Activated T-cell treated with anti-CD3 and anti-CD28 coated beads for 48 hours (primary cell): ENCODE measurements at regions not wholly inside any gene's neighbourhood (a gene's known extent, or its start where the extent isn't known, plus 50 kb on each side); places are given as distances from the start of the nearest gene placed in this dataset.
"Not testable (repeated sequence)": the region's sequence is repeated elsewhere in the genome, so short reads cannot be mapped to it uniquely, and the experiment has no call there.

Experiments used
- DNase-seq: peaks from one replicate; pipeline ENCODE4 v3.0.0-alpha.2; 2020; ENCODE audit warnings: low read depth

DNA sequence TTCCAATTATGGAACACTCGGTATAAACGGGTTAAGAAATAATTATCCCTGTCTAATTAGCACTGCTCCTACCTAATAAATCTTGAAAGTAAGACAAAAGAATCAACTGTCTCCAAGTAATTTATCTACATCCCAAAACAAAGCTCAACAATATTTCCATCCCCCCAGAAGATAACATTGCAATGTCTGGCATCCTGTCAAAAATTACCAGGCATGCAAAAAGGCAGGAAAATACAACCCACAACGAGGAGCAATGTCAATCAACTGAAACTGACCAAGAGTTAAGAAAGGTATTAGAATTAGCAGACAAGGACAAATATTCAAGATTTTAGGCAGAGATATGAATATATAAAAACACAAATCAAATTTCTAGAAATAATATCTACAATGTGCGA, 84.5 kb upstream of the SVIL start:
- no peak for DNase-seq

DNA sequence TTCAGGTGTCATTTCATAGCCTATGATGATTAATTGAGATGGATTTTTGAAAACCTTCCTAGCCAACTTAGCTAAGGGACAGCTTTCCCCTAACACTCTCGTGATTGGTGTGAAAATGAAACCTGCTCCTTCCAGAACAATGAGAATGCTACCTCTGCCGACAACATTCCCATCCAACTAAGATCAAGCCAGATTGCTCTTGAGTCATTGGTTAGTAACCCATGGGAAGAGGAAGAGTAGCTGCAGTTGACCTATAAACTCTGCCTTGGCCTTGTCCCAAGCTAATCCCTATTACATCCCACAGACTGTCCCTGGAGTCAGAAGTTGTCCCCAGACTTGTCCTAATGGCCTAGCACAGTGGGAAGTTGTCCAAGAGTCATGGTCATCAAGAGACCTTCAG, 80.5 kb upstream of the SVIL start:
- no peak for DNase-seq

DNA sequence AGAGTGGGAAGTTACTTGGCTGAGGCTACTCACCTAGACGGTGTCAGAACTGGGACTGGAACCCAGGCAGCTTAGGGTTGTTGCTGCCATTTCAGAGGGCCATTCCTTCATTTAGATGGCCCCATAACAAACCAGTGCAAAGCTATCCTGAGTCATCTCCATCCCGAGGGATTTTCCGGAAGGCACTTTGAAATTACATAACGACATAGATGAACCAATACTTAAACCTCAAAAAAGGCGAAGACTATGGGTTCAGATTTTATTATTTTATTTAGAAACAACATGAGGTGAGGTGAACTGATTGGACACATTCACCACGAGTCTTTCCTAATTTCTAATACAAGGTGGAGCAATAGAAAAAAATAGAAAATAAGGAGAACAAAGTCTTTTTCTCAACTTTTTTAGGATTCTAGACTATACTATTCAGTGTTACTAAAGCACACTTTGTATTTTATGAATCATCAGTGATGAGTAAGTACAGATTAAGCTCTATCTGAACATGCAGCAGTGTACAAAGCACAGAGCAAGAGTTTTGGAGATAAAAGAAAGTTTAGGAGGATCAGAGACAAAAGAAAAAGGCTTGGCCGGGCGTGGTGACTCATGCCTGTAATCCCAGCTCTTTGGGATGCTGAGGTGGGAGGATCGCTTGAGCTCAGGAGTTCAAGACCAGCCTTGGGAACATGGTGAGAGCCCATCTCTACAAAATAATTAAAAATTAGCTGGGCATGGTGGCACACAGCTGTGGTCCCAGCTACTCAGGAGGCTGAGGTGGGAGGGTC, 79.5 kb upstream of the SVIL start:
- DNase-seq: no peak

DNA sequence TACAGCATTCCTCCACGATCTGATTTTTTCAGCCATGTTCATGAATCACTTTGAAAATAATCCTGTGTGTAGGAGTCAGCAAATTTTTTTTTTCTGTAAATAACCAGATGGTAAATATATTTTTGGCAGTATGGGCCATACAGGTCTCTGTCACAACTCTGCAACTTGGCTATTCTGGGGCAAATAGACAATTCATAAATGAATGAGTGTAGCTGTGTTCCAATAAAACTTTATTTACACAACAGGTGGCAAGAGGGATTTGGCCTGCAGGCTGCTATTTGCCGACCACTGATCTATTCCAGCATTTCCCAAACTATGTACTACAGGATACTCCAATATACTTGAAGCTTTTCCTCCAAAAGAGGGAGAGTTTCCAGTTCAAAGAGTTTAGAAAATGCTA, 78.7 kb upstream of the SVIL start:
- no peak for DNase-seq

DNA sequence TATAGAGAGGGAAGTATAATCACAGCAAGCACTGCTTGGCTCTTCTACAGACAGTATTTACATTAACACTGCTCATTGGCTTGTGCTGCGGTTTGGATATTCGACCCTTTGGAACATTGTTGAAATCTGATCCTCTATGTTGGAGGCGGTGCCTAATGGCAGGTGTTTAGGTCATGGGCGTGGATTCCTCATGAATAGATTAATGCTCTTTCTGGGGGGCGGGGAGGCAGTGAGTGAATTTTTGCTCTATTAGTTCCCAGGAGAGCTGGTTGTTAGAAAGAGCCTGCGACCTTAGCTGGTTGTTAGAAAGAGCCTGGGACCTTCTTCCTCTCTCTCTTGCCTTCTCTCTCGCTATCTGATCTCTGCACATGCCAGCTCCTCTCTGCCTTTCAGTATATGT, 77.3 kb upstream of the SVIL start:
- no peak for DNase-seq

DNA sequence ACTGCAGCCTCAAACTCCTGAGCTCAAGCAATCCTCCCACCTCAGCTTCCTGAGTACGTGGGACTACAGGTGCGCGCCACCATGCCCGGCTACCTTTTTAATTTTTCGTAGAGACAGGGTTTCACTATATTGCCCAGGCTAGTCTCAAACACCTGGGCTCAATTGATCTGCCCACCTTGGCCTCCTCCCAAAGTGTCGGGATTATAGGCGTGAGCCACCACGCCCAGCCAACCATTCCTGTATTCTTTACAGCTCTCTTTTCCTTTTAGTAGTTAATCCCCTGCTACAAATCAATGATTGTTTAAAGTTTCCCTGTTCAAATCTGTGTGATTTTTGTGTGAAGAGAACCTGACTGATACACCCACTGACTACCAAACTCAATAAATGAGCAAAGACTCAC, 75.4 kb upstream of the SVIL start:
- no peak for DNase-seq

DNA sequence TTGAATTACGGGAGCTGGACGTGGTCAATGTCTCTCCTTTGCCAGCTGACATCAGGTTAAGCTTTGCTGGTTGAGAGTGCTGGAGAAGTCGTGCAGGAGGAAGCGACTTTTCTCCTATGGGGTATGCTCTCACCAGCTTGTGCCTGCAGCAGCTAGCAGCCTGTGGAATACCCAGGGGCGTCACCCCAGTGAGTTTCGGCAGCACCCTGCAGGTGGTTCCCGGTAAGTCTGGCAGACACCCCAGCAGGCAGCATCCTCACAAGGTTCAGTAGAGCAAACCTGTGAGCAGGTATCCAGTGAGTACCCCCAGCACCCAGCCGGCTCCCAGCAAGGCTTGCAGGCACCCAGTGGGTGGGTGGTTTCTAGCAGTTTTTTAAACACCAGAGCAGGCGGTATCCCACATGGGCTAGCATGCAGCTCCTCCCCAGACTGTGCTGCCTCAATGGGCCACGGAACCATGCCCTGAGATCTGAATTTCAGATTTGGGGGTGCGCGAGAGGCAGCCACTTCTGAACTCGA, 74.8 kb upstream of the SVIL start:
- DNase-seq: no peak

DNA sequence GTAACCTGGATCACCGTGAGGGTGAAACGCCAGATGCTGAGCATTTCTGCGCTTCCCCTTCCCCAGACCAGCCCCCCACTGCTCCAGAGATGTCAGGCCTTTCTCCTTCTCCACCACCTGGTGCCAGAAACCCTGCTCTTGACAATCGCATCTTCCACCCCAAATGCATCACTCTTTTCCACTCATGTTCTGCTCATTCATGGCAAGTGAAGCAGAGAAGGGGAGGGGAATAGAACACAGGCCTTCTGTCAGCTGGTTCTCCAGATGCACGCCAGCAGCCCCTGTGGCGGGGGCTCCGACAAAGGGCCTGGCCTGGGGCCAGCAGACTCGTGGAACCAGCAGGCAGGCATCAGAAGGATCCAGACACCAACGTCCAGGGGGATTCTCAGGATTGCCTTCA, 68.5 kb upstream of the SVIL start:
- DNase-seq: no peak

DNA sequence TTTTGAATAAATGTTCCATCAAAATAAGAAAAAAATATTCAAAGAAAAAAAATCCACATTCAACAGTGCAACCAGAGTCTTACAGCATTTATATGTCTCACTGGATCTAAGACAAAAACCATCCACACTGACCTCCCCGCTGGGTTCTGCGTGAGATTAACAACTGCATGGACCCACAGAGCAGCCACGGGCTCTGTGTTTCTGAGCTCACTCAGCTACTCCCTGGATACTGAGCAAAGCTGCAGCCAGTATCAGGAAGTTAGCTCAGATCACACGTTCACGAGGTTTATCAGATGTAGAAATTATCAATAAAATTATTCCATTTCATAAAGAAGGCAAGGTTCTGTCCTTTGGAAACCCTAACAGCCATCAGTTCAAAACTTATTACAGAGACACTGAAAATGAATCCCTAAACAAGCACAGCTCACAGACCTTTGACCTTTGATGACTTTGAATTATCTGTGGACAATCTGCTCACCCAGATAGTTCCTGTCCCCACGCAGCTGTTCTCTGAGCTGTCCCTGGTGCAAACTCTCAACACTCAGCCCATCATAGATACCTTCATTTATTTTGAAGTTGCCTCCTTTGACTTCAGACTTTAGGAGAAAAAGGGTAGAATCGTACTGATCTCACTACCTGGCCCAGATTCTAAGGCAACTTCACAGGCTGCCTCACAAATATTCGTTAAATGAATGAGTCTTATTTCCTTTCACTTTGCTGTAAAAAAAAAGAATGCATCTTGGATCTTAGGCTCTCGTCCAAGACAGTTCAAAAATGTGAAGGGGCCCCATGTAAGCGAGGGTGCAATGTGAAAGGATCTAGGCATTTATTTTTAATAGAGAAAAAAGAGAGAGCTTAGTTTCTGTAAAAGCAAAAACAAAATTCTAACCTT, 67.7 kb upstream of the SVIL start:
- no peak for DNase-seq

DNA sequence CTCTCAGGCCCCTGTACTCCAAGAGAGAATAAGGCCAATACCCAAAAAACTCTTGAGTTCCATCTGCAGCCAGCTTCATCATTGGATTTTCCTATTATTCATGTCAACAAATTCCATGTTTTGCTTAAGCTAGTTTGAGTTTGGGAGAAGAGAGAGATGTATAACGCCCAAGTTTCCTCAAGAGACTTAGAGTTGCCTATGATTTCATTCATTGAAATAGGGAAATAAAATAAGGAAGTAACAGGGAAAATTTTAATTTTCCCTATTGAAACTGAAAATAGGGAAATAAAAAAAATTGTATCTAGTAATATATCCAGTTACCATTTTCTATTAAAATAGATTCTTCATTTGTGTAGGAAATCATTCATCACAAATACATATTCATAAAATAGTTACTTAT, 66.5 kb upstream of the SVIL start:
- DNase-seq: no peak

DNA sequence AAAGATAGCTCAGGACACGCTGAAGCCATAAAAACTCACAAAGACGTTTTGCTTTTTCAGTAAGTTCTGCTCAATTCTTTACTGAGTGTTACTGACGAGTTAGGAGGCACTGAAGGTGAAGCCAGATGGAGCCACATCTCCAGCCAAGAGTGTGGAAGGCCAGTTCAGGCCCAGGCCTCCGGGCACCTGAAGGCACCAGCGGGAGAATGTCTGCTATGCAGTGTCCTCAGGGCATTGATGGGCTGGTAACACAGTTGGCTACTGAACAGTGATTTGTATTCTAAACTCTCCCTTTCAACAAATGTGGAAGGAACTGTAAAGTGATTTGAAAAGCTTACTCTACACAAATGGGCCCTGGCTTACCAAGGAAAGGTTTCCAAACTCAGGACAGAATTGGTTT, 64.8 kb upstream of the SVIL start:
- DNase-seq: no peak

DNA sequence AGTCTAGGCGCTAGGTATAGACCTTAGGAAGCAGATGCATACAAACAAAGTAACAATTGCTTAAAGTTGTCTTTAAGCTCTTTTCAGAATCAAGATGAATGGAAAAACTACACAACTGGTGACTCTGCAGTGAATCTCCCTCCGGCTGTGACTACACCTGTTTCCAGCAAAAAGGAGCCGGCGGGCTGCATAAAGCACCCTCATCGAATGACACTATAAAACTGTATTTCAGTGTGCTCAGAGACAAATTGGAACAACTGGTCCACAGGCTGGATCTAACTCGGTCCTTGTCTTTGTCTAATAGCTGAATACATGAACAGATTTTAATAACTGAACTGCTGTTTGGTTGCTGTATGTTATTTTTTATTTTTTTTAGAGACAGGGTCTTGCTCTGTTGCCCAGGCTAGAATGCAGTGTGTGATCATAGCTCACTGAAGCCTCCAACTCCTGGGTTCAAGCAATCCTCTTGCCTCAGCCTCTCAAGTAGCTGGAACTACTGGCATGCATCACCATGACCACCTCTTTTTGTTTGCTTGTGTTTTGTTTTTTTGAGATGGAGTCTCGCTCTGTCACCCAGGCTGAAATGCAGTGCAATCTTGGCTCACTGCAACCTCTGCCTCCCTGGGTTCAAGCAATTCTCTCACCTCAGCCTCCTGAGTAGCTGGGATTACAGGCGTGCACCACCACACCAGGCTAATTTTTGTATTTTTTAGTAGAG, 64.2 kb upstream of the SVIL start:
- no peak for DNase-seq

DNA sequence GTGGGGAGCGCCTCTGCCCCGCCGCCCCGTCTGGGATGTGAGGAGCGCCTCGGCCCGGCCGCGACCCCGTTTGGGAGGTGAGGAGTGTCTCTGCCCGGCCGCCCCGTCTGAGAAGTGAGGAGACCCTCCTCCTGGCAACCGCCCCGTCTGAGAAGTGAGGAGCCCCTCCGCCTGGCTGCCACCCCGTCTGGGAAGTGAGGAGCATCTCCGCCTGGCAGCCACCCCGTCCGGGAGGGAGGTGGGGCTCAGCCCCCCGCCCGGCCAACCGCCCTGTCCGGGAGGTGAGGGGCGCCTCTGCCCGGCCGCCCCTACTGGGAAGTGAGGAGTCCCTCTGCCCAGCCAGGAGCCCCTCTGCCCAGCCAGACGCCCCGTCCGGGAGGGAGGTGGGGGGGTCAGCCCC, 61.8 kb upstream of the SVIL start:
- not testable (repeated sequence) for DNase-seq

DNA sequence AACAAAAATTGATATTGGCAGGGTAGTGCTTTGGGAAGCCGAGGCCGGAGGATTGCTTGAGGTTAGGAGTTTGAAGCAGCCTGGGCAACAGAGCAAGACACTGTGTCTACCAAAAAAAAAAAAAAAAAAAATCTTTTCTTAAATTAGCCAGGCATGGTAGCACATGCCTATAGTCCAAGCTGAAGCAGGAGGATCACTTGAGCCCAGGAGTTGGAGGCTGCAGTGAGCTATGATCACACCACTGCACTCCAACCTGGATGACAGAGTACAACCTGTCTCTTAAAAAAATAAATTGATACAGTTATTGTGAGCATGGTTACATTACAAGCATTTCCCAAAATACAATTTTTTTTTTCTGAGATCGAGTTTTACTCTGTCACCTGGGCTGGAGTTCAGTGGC, 59.4 kb upstream of the SVIL start:
- DNase-seq: no peak

DNA sequence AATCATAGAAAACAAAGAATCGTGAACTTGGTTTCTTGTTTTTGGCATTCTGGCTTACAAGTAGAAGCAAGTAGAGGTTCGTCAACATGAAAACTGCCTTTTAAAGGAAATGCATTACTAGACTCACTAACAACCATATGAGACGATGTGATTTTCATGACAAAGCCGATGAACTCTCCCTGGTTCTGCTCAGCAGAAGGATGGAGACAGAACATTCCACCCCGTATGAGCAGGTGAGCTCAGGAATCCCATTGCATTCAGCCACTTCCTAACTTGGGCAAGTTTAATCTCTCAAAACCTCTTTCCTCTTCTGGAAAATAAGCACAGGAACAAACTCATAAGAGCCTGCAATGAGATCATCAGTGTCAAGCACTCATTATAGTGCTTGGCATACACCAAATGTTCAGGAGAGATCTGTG, 57.4 kb upstream of the SVIL start:
- DNase-seq: no peak

DNA sequence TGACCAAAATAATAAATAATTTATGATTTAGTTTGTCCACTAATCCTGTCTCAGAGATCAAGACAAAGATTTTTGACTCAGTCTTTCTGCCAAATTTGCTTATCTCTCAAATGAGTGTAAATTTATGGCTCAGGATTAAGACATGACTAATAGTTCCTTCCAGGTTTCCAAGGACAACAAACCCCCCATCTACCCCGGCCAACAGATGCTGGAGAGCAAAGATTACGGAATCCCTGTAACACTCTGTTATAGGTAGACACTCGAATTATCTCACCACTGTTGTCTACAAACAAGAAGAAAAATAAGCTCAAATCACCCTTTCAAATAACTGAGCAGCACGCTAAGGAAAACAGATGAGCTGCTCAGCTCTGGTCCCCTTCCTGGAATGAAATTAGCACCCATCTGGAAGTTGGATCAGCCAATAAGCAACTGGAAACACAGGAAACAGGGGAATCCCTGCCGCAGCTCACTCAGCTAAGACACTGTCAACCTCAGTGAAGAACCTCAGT, 56.8 kb upstream of the SVIL start:
- DNase-seq: no peak

DNA sequence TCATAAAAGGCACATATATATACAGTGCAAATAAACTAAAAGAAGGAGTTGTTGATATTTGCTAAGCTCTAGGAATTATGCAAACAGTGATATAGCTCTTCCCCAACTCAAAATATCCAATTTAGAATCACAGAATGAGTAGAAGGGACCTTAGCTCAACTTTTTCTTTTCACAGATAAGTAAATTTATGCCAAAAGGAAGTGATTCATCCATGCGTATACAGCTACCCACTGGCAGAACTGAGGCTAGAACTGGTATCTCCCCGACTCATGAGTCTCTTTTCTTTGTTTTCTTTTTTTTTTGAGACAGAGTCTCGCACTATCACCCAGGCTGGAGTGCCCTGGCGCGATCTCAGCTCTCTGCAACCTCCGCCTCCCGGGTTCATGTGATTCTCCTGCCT, 54.2 kb upstream of the SVIL start:
- DNase-seq: no peak

DNA sequence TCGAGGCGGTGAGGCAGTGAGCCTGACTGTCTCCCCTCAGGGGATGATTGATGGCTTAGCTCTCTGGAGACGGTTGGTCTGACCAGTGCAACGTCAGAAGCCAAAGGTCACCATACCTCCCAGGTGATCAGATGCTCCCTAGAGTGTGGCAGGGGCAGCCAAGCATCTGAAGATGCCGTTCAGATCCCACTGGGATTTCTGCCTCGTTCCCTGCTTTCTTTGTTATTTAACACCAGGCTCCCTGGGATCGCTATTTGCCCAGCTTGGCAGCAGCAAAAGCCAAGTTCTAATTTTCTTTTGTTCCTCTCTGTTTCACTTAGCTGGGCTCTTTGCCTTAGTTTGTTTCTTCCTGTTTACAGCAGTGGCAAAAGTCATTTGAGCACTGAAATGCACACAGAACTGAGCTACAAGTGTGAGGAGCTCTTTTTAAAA, 53.5 kb upstream of the SVIL start:
- no peak for DNase-seq

DNA sequence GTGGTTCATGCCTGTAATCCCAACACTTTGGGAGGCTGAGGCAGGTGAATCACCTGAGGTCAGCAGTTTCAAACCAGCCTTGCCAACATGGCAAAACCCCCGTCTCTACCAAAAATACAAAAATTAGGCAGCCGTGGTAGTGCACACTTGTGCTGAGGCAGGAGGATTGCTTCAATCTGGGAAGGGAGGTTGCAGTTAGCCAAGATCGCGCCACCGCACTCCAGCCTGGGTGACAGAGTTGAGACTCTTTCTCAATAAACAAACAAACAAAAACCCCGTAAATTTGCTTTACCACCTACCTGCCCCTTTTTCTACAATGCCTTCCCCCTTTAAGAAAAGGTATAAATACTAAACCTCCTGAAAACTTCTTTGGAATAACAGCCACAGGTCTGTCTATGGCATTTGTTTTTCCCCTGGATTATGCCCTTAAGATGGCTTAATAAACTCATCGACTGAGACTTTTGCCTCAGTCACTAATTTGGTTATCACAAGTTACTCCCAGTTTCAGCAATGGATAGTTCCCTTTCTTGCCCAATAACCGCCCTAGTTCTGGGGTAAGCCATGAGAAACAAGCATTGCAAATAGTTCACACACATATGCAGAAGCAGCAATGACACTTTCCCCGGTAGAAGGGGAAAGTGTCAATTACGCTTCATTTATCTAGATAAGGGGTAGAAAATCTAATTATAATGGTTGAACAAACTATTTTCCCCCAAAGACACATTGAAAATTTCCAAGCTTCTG, 52.8 kb upstream of the SVIL start:
- DNase-seq: no peak

DNA sequence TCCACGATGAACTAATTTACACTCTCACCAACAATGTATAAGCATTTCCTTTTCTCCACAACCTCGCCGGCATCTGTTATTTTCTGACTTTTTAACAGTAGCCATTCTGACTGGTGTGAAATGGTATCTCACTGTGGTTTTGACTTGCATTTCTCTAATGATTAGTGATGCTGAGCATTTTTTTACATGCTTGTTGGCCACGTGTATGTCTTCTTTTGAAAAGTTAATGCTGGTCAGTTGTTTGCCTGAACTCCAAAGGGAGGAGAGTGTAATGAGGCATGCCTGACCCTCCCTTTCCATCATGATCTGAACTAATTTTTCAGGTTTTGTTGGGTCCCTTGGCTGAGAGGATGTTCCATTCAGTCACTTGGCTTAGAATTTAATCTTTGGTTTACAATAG, 50.7 kb upstream of the SVIL start:
- no peak for DNase-seq
